DOHH2 (cell line): ENCODE measurements at regions not wholly inside any gene's neighbourhood (a gene's known extent, or its start where the extent isn't known, plus 50 kb on each side); places are given as distances from the start of the nearest gene placed in this dataset.

ENCODE experiments used
- EZH2phosphoT487 ChIP-seq: fragments of 200-600 bp; sonication (generic); IDR thresholded peaks from 2 replicates; pipeline ENCODE4 v1.6.1; 2017; ENCODE audit warnings: borderline replicate concordance, mild to moderate bottlenecking, antibody characterized with exemption, low read length, moderate library complexity, mixed read lengths
- TF ChIP-seq, protein P1 (sequence below): fragments of 200-600 bp; sonication (generic); IDR thresholded peaks from one replicate; pipeline ENCODE4 v1.5.1; 2014; ENCODE audit warnings: antibody characterized with exemption, mild to moderate bottlenecking, low read depth, low read length; ENCODE audit not compliant: poor library complexity, severe bottlenecking

DNA sequence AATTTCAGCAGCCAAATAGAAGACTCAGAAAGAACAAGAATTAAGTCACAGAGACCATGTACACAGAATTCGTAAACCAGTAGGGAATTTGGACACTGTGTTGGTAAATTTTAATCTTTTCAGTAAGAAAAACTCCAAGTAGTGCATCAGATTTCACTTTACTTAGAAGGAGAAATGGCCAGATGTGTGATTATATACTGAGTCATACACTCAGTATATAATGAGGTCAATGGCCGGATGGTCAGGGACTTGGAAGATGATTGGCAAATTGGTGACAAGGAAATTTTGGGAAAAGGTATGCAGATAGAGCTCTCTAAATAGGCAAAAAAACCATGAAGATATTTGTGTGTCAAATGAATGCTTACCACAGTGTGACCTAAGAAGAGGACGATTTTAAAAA is 399.8 kb upstream of the LRRC7 start:
- TF ChIP-seq, protein P1, sequence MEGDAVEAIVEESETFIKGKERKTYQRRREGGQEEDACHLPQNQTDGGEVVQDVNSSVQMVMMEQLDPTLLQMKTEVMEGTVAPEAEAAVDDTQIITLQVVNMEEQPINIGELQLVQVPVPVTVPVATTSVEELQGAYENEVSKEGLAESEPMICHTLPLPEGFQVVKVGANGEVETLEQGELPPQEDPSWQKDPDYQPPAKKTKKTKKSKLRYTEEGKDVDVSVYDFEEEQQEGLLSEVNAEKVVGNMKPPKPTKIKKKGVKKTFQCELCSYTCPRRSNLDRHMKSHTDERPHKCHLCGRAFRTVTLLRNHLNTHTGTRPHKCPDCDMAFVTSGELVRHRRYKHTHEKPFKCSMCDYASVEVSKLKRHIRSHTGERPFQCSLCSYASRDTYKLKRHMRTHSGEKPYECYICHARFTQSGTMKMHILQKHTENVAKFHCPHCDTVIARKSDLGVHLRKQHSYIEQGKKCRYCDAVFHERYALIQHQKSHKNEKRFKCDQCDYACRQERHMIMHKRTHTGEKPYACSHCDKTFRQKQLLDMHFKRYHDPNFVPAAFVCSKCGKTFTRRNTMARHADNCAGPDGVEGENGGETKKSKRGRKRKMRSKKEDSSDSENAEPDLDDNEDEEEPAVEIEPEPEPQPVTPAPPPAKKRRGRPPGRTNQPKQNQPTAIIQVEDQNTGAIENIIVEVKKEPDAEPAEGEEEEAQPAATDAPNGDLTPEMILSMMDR: no peak
- no peak for TF ChIP-seq EZH2phosphoT487
